ENCODE measurements at regions not wholly inside any gene's neighbourhood (a gene's known extent, or its start where the extent isn't known, plus 50 kb on each side); places are given as distances from the start of the nearest gene placed in this dataset.

- no peak for DNase-seq
Observed at GRCh38 chr16:65658787-65659220, 536.9 kb upstream of the CDH11 start.

GRCh38 chr16:65658349-65658748 is 536.5 kb upstream of the CDH11 start:
- DNase-seq, result no peak

- no peak for DNase-seq
Observed at GRCh38 chr16:65657556-65657955, 535.7 kb upstream of the CDH11 start.

DNA sequence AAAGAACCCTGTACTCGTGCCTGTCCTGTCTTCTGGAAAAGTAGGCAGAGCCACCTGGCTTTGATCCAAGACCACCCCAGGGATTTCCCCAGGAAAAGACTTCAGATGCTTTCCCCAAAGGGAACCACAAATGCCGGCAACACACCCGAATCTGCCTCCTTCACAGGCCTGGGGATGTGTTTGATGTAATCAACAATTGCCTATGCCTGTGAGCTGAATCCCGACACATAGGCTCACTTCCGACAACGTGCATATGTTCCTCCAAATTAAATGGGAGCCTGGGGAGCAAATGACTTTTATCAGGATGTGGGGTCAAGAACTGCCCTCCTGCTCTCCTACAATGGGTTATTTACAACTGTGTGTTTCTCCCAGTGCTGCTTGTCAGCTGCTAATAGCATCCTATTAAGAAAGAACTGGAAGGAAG is 535.2 kb upstream of the CDH11 start:
- no peak for DNase-seq

- DNase-seq, result no peak
Observed at GRCh38 chr16:65655802-65656201, 533.9 kb upstream of the CDH11 start.

DNA sequence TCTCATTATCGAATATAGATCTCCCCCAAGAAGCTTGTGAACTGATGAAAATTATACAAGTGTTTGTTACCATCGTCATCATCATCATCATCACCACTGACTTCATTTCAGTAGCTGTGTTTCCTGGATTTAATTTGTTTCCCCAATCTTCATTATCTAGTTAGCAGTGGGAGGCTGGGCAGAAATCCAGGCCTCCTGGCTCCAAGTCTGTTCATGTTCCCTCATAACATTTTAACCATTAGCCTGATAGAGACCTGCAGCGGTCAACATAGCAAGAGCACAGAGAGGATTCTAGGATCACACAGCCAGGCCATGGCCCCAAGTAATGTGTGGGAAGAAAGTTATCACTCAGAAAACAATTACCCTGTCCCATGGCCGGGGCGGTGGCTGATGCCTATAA is 526.2 kb upstream of the CDH11 start:
- no peak for DNase-seq

- DNase-seq, result no peak
Observed at GRCh38 chr16:65644821-65645220, 523.0 kb upstream of the CDH11 start.

DNA sequence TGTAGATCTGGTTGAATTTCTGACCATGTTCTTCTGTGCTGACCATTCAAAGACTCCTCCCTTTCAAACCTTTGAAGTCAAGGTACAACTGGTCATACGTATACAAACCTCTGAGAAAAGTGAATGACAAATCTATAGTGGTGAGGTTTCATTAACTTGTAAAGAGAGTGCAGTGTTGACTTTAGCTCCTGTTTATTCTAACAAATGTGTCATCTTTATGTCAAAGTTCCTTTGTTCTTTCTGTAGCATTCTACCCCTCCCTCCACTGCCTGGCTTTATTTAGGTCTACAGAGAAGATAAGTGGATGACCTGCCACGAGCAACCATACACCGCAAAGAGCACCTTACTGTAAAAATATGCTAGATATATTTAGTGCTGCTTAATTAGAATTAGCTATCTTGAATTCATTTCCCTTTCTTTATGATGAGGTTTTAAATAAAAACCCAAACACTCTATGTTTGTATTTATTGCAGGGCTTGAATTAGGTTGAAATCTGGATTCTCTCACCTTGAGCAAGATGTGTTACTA is 520.0 kb upstream of the CDH11 start:
- DNase-seq, result no peak

GRCh38 chr16:65641049-65641761 is 519.3 kb upstream of the CDH11 start:
- no peak for DNase-seq

DNA sequence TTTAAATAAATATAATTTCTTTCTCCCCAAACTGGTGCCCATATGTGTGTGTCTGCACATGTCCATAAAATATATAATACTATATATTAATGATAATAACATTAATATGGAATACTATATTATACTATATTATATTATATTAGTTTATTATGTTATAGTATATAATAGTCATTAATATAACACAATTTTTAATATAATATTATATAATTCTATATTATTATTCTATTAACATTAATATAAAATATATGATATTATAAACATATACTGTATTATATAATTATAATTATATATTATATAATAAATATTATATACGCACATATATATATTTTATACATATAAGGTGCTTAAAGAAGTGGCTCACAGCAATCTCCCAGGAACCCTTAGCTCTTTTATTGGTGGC is 513.0 kb upstream of the CDH11 start:
- no peak for DNase-seq

DNA sequence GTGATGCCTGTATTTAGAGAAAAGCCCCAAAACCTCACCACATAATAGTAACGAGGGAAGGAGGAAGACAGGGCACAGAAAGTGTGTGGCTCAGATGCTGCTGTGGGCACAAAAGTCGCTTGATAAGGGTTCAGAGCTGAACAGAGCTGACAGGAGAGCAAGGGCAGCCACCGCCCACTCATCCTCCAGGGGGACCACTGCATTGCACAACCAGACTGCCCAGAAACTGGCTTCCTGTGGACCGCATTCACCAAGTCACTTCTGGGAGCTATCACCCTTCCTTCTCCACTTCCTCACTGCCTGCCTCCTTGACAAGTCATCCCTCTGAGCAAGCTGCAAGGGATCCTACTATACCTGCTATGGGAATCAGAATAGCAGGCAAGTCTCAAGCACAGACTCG is 512.4 kb upstream of the CDH11 start:
- no peak for DNase-seq

DNA sequence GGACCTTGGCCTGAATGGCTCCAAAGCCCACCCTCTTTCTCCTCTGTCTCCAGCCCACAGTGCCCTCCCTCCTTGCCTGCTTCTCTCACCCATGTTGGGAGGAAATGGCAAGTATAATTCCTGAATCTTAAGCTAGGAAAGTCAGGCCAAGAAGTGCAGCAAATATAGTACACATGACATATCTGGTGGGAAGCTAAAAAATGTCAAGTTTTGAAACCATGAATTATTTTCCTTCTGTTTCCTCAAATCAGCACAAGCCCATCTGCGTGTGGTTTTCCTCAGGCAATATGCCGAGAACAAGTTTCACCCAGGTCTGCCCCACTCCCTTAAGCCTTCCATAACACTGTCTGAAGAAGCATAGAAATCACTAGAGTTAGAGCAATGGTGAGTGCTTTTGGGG is 502.8 kb upstream of the CDH11 start:
- DNase-seq, result no peak

GRCh38 chr16:65624229-65624628 is 502.4 kb upstream of the CDH11 start:
- no peak for DNase-seq

GRCh38 chr16:65622871-65623270 is 501.0 kb upstream of the CDH11 start:
- no peak for DNase-seq

- no peak for DNase-seq
Observed at GRCh38 chr16:65622151-65622550, 500.3 kb upstream of the CDH11 start.

GRCh38 chr16:65621640-65622039 is 499.8 kb upstream of the CDH11 start:
- no peak for DNase-seq

DNA sequence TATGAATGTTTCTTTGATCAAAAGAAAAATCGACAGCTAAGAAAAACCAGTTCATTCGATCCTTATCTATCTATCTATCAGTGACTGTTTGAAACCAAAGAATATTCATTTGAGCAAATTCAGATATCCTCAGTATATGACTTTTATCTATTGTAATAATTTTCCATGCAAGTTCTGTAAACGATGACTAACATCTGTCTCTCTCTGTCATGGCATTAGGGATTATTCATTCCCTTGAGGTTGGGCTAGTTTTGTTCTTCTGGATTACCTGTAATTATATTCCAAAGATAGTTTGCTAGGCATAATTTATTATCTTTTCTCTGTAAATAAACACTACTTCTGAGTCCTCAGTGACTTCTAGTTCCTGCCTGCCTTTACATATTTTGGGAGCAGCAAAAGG is 497.7 kb upstream of the CDH11 start:
- DNase-seq, result no peak

GRCh38 chr16:65618931-65619330 is 497.1 kb upstream of the CDH11 start:
- DNase-seq, result no peak

DNA sequence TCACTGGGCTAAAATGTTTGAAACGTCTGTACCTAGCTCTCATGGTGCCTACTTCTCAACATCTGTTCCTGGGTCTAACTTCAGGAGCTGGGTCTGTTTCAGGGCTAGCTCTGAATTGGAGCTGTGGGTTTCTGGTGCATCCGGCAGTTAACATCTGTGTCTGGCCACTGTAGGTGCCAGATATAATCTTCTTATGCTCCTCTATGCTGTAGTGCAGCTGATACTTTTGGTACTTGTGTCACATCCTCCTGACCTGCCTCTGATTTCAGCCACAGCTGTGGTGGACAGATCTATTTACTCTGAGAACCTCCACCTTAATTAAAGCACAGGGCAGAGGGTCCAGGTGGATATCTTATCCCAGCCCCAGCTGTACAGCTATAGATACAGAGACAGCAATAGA is 496.5 kb upstream of the CDH11 start:
- no peak for DNase-seq

DNA sequence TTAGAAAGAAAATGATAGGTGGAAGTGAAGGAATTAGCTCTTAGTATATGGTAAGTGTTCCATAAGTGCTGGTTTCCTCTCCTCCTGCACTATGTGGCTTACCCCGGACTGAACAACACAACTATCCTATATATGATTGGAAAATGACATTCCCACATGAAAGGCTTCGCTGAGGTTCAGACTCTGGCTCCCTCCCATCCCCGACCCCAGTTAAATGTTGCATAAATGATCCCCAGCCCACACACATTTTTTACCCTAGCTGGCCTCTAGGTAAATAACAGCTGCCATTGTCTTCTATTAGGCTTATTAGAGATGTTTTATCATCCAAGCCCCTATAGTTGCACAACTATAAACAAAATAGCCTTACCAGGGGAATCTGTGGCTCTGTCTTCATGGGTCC is 495.6 kb upstream of the CDH11 start:
- DNase-seq, result no peak

DNA sequence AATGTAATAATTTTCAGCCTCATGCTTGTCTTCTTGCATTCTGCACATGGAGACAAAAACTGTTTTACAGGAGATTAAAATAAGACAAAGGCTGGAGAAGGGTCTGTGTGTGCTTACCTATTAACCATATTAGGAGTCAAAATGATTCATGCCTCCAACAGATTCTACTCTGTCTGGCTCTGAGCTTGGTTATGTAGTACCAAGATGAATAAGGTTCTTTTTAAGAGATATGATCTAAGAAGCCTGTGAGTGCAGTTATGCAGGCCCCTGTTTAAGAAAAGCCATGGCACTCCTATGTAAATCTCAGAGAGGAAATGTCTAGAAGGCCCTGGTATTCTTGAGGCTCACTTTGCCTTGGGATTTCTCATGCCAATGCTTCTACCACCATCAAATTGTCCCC is 486.6 kb upstream of the CDH11 start:
- no peak for DNase-seq

DNA sequence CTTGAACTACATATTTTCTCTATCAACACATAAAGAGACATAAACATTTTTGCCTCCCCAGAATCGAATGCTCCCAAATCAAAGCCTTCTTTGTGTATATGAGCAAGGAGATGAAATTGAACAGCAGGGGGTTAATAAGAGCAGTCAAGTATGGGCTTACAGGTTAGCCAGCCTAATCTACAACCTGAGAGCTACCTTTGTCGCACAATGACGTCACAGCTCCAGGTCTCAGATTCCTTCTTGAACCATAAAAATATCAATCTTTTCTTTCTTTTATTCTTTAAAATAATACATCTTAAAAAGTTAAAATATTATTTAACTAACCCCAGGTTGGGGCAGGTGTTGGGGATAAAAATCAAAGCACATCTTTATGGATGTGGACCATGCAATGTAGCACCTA is 482.9 kb upstream of the CDH11 start:
- no peak for DNase-seq

DNA sequence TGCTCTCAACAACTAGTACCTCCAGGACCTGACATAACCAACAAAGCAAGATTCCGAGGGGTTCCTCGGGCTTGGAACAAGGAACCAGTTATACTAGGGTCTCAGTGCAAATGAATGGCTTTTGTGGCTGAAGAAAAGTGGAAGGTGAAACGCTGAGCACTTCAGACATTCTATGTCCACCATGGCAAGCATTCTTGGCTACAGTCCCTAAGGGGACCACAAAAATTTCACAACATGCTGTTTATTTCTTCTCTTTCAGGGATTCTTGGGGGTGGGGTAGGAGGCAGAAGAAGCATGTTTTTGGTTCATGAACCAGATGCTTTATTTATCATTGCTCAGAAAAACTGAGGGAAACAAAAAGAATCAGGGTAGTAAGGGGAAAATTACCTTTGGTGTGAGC is 479.9 kb upstream of the CDH11 start:
- no peak for DNase-seq

GRCh38 chr16:65600629-65601028 is 478.8 kb upstream of the CDH11 start:
- no peak for DNase-seq

- no peak for DNase-seq
Observed at GRCh38 chr16:65600046-65600445, 478.2 kb upstream of the CDH11 start.

Measured in activated CD4-positive, alpha-beta T cell treated with anti-CD3 and anti-CD28 coated beads, Interleukin-2, amount 50 U/mL, for 16 hours (primary cell).